ENCODE measurements at regions not wholly inside any gene's neighbourhood (a gene's known extent, or its start where the extent isn't known, plus 50 kb on each side); places are given as distances from the start of the nearest gene placed in this dataset.

DNA sequence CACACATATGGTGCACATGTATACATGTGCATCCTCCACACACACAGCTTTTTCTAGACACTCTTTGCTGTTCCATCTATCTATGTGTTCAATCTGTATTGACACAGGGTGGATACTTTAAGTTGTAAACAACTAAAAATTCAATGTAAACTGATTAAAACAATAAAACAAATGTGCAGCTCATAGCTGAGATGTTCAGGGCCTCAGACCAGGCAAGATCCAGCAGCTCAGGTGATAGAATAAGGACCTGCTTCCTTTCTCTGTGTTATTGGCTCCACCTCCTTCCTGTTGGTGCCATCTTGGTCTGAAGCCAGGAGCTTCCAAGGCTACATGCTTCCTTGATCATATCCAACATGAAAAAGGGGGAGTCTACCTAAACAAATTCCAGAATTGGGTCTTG is 158.1 kb upstream of the RFLNA start:
- no peak for TF ChIP-seq BHLHE40 (IDR thresholded peaks at IDR 0.05; ENCODE audit: borderline replicate concordance)
- TF ChIP-seq NFRKB (IDR thresholded peaks at IDR 0.05), result no peak
- no peak for TF ChIP-seq SP1 (IDR thresholded peaks at IDR 0.05)
- TF ChIP-seq SUZ12 (IDR thresholded peaks at IDR 0.05), result no peak
- no peak for TF ChIP-seq TARDBP (IDR thresholded peaks at IDR 0.05)
- no peak for TF ChIP-seq FOXM1 (IDR thresholded peaks at IDR 0.05; ENCODE audit: borderline replicate concordance)

Measured in HEK293T (cell line).